GOT3 (cell line): ENCODE measurements at regions not wholly inside any gene's neighbourhood (a gene's known extent, or its start where the extent isn't known, plus 50 kb on each side); places are given as distances from the start of the nearest gene placed in this dataset.
"Not testable (repeated sequence)": the region's sequence is repeated elsewhere in the genome, so short reads cannot be mapped to it uniquely, and the experiment has no call there.

Source experiments
- DNase-seq: peaks from one replicate; lab custom pipeline; 2025; ENCODE audit warnings: mixed read lengths; lab: John Stamatoyannopoulos, UW

DNA sequence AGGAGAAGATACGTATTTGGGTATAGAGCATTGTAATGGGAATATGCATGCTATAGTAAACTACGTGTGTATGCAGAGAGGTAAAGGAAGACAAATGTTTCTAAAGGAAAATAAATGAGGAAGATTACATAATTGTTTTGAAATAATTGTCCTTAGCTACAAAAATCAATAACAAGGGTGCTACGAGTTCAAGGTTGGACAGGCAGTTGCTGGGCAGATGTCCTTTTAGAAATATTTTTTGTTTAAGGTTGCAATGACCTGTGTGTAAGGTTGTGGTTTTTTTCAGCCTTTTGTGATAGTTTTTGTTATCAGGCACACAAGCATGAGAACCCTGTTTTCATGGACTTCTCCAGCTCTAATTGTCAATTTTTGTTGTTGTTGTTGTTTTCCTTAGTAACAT, 1304.1 kb upstream of the CHAC2 start:
- DNase-seq, result no peak

DNA sequence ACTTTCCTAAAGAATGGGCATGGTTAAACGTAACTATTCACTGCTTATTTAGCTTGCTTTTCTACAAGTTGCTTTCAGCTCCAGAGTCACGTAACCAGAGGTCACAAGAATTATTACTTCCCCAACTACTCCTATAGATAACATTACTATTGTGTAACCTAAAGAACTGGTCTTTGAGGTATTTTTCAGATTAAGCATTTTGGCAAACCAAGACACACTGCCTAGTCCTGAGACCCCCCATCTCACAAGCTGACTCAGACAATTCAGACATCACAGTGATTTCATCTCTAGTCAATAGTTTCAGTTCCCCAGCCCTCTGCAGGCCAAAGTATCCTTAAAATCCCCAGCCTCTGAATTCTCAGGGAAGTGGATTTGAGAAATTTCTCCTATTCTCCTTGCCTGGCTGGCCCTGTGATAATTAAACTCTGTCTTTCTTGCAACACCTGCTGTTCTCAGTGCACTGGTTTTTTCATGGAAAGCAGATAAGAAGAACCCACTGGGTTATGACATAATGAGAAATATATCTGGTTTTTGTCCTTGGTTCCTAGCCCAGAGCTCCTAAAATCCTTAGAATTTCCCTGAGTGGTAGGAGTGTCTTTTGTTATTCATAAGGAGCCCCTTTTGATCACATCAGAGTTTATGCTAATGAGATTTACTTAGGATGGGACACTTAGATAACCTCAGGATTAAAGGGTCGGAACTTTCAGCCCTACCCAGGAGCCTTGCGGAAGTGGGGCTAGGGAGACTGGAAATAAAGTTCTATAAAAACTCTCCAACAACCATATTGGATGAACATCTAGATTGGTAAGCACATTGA, 1310.8 kb upstream of the CHAC2 start:
- DNase-seq, result no peak

GRCh38 chr2:52454962-52455361, 1312.6 kb upstream of the CHAC2 start:
- no peak for DNase-seq

DNA sequence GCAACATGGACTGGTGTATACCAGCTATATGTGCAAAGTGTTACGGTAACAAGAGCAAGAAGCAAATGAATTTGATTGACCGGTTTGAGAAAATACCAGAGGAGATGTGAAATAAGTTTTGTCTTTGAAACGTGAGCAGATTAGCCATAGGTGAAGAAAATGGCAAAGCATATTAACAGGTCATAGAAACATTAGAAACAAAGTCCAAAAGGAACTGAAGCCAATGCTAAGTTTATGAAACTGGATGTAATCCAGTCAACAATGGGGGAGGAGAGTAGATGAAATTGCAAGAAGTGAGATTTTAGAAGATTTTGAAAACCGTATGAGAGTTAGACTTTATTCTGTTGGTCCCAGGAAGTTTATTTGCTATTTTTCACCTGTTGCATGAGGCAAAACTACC, 1315.4 kb upstream of the CHAC2 start:
- DNase-seq, result no peak

DNA sequence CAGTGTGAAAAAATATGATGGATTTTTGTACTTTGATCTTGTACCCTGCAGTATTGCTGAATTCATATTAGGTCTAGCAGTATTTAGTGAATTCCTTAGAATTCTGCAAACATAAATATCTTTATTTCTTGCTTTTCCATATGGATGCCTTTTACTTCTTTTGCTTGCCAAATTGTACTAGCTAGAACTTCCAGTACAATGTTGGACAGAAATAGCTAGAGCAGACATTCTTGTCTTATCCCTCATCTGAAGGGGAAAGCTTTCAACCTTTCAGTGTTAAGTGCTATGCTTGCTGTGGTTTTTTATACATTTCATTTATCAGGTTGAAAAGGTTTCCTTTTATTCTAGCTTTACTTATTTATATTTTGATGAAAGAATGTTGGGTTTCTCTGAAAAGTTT, 1321.9 kb upstream of the CHAC2 start:
- DNase-seq, result no peak

GRCh38 chr2:52431352-52431760, 1336.2 kb upstream of the CHAC2 start:
- DNase-seq, result no peak

DNA sequence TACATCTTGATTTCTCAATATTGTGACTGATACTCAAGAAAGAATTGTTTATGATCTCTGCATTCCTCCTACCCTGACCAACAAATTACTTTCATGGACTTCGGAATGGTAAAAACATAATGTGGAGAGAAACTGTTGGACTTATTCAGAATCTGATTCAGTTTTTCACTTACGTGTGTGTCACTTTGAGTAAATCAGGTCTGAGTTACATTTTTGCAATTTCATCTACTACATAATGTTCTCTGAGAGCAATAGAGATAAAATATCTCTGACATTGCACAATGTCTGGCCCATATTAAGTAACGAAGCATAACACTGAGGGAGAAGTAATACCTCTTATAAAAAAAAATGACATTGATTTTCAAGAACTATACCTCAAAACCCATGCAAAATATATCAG, 1337.9 kb upstream of the CHAC2 start:
- no peak for DNase-seq

- no peak for DNase-seq
Measured at GRCh38 chr2:52429171-52429570, 1338.4 kb upstream of the CHAC2 start.

DNA sequence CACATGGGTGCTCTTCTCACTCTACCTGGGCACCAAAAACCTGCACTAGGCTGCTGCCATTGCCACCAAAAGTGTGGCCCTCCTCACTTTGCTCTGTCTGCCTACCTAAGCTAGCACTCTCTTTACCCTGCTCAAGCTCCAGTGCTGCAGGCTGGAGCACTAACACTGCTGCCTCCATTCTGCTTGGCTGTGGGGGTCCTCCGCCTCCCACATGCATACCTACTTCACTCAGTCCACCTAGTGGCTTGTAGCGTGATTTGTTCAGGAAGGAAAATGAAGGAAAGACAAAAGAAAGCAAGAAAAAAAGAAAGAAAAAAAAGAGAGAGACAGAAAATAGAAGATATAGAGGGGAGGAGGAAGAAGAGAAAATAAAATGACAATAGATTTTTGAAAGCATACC, 1339.4 kb upstream of the CHAC2 start:
- no peak for DNase-seq

DNA sequence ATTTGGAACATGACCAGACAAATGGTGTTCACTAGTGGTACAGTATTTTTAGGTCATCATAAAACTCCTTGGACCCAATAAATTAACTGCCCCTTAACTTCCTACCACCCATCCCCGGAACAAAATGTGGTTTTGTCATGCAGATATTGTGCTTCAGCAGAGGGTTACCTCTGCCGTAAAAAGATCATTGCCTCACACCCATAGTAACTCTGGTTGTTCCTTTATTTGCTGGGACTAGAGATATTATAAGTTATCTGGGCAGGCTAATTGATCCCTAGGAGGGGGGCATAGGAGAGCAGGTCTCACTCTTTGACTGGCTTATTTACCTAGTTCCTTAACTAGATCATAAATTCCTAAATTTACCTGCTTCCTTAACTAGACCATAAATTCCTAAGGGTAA, 1343.9 kb upstream of the CHAC2 start:
- no peak for DNase-seq

DNA sequence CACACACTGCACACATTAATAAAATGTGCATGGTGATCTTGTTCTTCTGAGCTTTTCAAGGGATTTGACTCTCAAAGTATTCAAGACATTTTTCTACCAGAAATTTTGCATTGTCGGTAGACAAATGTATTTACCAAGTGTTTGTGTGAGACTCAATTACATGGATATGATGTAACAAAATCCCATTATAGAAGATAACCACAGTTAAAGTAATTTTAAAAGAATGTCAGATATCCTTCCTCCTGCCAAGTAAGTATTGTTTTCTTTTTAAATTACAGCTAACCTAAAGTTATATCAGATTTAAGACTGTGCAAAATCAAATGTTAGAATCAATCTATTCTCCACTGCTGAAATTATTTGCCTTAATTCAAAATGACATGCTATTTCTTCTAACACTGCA, 1344.5 kb upstream of the CHAC2 start:
- no peak for DNase-seq

- no peak for DNase-seq
Measured at GRCh38 chr2:52416340-52416739, 1351.3 kb upstream of the CHAC2 start.

- DNase-seq, result no peak
Measured at GRCh38 chr2:52414561-52415295, 1352.9 kb upstream of the CHAC2 start.

DNA sequence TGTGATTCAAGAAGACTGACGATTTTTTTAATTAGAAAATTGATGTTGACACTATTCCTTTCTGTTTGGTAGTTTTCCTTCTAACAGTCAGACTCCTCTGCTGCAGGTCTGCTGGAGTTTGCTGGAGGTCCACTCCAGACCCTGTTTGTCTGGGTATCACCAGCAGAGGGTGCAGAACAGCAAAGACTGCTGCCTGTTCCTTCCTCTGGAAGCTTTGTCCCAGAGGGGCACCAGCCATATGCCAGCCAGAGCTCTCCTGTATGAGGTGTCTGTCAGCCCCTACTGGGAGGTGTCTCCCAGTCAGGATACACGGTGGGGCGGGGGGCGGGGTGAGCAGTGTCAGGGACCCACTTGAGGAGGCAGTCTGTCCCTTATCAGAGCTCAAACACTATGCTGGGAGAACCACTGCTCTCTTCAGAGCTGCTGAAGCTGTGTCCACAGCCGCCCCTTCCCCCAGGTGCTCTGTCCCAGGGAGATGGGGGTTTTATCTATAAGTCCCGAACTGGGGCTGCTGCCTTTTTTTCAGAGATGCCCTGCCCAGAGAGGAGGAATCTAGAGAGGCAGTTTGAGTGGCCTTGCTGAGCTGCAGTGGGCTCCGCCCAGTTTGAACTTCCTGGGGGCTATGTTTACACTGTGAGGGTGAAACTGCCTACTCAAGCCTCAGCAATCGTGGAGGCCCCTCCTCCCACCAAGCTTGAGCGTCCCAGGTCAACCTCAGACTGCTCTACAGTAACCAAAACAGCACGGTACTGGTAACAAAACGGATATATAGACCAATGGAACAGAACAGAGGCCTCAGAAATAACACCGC, 1358.1 kb upstream of the CHAC2 start:
- DNase-seq, result not testable (repeated sequence)

DNA sequence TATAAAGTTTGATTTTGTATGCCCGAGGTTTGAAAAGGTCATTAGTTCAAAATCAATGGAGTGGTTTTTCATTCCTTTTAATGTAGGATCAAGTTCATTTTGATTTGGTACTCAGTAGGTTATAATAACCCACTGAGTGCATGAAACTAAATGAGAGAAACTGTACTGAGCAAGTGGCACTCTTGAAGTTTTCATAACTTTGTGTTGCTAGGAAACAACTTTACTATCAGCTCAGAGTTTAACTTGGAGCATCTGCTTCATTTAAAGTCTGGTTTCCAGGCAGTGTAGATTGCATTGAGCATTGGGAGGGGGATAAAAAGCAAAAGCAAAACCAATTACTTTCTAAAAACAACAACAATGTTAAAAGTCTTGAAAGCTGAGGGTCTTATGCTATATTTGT, 1361.6 kb upstream of the CHAC2 start:
- DNase-seq, result no peak

GRCh38 chr2:52404866-52405265, 1362.7 kb upstream of the CHAC2 start:
- DNase-seq, result no peak

GRCh38 chr2:52404046-52404445, 1363.6 kb upstream of the CHAC2 start:
- no peak for DNase-seq

GRCh38 chr2:52402128-52402527, 1365.5 kb upstream of the CHAC2 start:
- DNase-seq, result no peak

GRCh38 chr2:52396836-52397235, 1364.9 kb upstream of the NRXN1 start:
- DNase-seq, result no peak

GRCh38 chr2:52395912-52396311, 1364.0 kb upstream of the NRXN1 start:
- no peak for DNase-seq

DNA sequence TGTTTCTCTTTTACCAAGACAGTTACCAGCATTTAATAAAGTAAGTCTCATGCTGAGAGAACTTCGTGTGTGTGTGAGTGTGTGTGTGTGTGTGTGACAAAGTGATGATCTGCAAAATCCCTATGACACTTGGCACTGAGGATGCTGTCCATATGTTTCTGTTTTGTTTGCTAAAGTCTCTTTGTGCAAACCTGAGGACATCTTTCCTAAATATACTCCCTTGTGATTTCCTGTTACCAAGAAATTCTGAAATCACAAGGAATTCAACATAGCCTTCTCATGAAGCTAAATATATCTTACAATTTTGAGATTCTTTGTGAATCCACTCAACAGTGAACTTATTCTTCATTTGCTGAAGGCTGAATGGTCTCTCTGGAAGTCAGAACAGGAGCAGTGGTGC, 1359.7 kb upstream of the NRXN1 start:
- no peak for DNase-seq

GRCh38 chr2:52390651-52391050, 1358.7 kb upstream of the NRXN1 start:
- DNase-seq, result no peak
